OCI-LY1 (cell line): ENCODE measurements at regions not wholly inside any gene's neighbourhood (a gene's known extent, or its start where the extent isn't known, plus 50 kb on each side); places are given as distances from the start of the nearest gene placed in this dataset.

ENCODE experiments used
- EZH2 ChIP-seq: fragments of 200-600 bp; sonication (generic), shearing (Covaris generic); IDR thresholded peaks from 2 replicates; pipeline ENCODE4 v1.8.0; 2017; ENCODE audit warnings: borderline replicate concordance, mixed run types, mild to moderate bottlenecking, antibody characterized with exemption, low read length, moderate library complexity, mixed read lengths
- TF ChIP-seq, protein P1 (sequence below): fragments of 200-600 bp; sonication (generic), shearing (Covaris generic); IDR thresholded peaks from 2 replicates; pipeline ENCODE4 v1.5.1; 2017; ENCODE audit warnings: mild to moderate bottlenecking, antibody characterized with exemption, low read length, moderate library complexity, mixed read lengths

DNA sequence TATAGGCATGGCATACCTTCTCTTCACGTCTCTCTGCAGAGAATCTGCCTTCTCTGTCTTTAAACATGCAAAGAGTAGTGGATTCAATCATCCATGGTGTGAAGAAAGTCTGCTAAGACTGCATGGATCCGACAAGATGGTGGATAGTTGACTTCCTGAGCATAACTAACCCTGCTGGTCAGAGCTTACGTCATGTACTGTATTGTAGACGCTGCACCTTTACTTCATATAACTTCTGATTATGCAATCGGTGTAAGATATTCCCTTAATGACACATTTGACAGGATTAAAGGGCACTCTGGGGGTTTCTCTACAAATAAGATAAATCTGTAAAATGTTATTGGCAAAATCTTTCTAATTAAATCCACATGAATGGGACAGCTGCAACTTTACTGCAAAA is 240.3 kb upstream of the NREP start:
- TF ChIP-seq, protein P1, sequence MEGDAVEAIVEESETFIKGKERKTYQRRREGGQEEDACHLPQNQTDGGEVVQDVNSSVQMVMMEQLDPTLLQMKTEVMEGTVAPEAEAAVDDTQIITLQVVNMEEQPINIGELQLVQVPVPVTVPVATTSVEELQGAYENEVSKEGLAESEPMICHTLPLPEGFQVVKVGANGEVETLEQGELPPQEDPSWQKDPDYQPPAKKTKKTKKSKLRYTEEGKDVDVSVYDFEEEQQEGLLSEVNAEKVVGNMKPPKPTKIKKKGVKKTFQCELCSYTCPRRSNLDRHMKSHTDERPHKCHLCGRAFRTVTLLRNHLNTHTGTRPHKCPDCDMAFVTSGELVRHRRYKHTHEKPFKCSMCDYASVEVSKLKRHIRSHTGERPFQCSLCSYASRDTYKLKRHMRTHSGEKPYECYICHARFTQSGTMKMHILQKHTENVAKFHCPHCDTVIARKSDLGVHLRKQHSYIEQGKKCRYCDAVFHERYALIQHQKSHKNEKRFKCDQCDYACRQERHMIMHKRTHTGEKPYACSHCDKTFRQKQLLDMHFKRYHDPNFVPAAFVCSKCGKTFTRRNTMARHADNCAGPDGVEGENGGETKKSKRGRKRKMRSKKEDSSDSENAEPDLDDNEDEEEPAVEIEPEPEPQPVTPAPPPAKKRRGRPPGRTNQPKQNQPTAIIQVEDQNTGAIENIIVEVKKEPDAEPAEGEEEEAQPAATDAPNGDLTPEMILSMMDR, result no peak
- TF ChIP-seq EZH2, result no peak
